ENCODE measurements at regions not wholly inside any gene's neighbourhood (a gene's known extent, or its start where the extent isn't known, plus 50 kb on each side); places are given as distances from the start of the nearest gene placed in this dataset.

- TF ChIP-seq CTCF (IDR thresholded peaks at IDR 0.05) (no peak), EP300 (IDR thresholded peaks at IDR 0.05) (no peak), POLR2A (IDR thresholded peaks at IDR 0.05) (no peak)
Measured at GRCh38 chr6:44022296-44022661, 105.0 kb downstream of the MRPL14 start.
